ENCODE measurements at regions not wholly inside any gene's neighbourhood (a gene's known extent, or its start where the extent isn't known, plus 50 kb on each side); places are given as distances from the start of the nearest gene placed in this dataset.

DNA sequence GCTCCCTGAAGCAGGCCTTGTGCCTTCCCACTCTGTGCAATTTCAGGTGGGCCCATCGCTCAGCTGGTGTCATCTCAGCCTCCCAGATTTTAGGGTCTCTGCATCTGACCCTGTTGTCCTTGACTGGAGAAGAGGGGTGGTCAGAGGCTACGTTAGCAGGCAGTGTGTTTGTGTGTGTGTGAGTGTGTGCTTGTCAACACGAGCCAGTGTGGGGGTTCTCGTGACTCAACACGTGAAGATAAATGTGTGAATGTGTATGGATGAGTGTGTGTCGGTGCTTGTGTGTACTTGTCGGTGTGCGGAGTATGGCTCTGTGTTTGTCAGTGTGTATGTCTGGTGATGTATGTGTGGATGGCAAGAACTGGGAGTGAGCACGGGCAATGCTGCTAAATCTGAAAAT, 142.6 kb upstream of the KLF4 start:
- Histone ChIP-seq H2AFZ (ENCODE audit: low read length) (no peak overlapping the region), H4K20me1 (ENCODE audit: insufficient read depth, low read length, poor library complexity, severe bottlenecking) (no peaks in the 10 kb centered on the region), H3K9me3 (ENCODE audit: insufficient read depth, low read depth, low read length) (no peaks in the 10 kb centered on the region), H3K27me3 (ENCODE audit: insufficient read depth, low read length, poor library complexity, severe bottlenecking) (no peaks in the 10 kb centered on the region), H3K9me2 (replicated peaks; ENCODE audit: low read depth, low read length) (no peaks in the 10 kb centered on the region), H3K4me1 (ENCODE audit: insufficient read depth, low read length, poor library complexity, severe bottlenecking) (no peaks in the 10 kb centered on the region), H3K4me3 (ENCODE audit: low read length, poor library complexity, severe bottlenecking) (no peak overlapping the region), H3K79me2 (ENCODE audit: insufficient read depth, low read length) (no peaks in the 10 kb centered on the region), H3K36me3 (ENCODE audit: insufficient read depth, low read length) (no peaks in the 10 kb centered on the region), H3K9ac (ENCODE audit: low read depth, low read length, poor library complexity, severe bottlenecking) (no peak overlapping the region), H3F3A (ENCODE audit: low read depth) (no peaks in the 10 kb centered on the region), H3K4me2 (ENCODE audit: low read depth, low read length, poor library complexity, severe bottlenecking) (no peak overlapping the region)
- TF ChIP-seq EZH2phosphoT487 (IDR thresholded peaks at IDR 0.05; ENCODE audit: borderline replicate concordance) (no peak), CTCF (conservative IDR thresholded peaks at IDR 0.05; ENCODE audit: low read length) (no peak)

DNA sequence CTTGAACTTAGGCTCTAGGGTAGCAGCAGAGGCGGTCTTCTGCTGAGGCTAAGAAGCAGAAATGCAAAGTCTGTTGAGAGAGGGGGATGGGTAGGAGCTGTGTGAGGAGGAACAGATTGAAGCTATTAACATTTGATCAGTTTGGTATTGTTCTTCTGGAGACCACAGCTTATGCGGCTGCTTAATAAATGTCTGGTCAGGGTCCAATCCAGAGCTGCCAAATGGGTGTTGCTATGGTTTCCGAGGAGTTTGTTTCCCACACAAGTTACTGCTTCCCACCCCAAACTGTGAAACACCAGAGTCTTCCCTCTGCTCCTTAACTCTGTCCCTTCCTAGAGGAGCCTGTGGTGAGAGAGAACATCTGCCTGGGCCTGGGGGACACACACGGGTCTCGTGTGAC, 142.2 kb upstream of the KLF4 start:
- H3K9ac ChIP-seq (ENCODE audit: low read depth, low read length, poor library complexity, severe bottlenecking), result no peak overlapping the region
- H2AFZ ChIP-seq (ENCODE audit: low read length), result no peak overlapping the region
- H4K20me1 ChIP-seq (ENCODE audit: insufficient read depth, low read length, poor library complexity, severe bottlenecking), result no peaks in the 10 kb centered on the region
- H3K4me2 ChIP-seq (ENCODE audit: low read depth, low read length, poor library complexity, severe bottlenecking), result no peak overlapping the region
- no peaks in the 10 kb centered on the region for H3K27me3 ChIP-seq (ENCODE audit: insufficient read depth, low read length, poor library complexity, severe bottlenecking)
- no peaks in the 10 kb centered on the region for H3K4me1 ChIP-seq (ENCODE audit: insufficient read depth, low read length, poor library complexity, severe bottlenecking)
- no peaks in the 10 kb centered on the region for H3K9me2 ChIP-seq (replicated peaks; ENCODE audit: low read depth, low read length)
- no peaks in the 10 kb centered on the region; the same call in 1 of the 2 replicates for H3K9me3 ChIP-seq (ENCODE audit: insufficient read depth, low read depth, low read length)
- TF ChIP-seq EZH2phosphoT487 (IDR thresholded peaks at IDR 0.05; ENCODE audit: borderline replicate concordance), result no peak
- no peaks in the 10 kb centered on the region for H3K36me3 ChIP-seq (ENCODE audit: insufficient read depth, low read length)
- H3F3A ChIP-seq (ENCODE audit: low read depth), result no peaks in the 10 kb centered on the region
- no peaks in the 10 kb centered on the region for H3K79me2 ChIP-seq (ENCODE audit: insufficient read depth, low read length)
- no peak overlapping the region for H3K4me3 ChIP-seq (ENCODE audit: low read length, poor library complexity, severe bottlenecking)

DNA sequence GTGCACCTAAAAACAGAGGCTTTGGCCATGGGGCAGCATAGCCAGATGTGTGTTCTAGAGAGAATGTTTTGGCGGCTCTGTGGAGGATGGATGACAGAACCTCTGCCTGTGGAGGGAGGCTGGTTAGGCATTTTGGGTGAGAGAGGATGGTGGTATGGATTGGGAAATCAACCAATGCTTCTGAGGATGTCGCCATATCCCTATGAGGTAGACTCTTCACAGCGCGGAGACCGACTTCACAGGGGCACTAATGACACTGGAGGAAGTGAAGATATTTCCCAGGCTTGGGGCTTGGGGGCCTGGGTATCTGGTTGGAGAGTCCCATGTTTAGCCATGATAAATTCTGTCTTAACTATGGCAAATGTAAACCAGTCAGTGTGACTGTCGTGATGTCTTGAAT, 140.6 kb upstream of the KLF4 start:
- Histone ChIP-seq H3K4me2 (ENCODE audit: low read depth, low read length, poor library complexity, severe bottlenecking) (no peak overlapping the region), H3K27me3 (ENCODE audit: insufficient read depth, low read length, poor library complexity, severe bottlenecking) (no peaks in the 10 kb centered on the region), H3K4me1 (ENCODE audit: insufficient read depth, low read length, poor library complexity, severe bottlenecking) (no peaks in the 10 kb centered on the region), H2AFZ (ENCODE audit: low read length) (no peak overlapping the region), H4K20me1 (ENCODE audit: insufficient read depth, low read length, poor library complexity, severe bottlenecking) (no peaks in the 10 kb centered on the region), H3K4me3 (ENCODE audit: low read length, poor library complexity, severe bottlenecking) (no peak overlapping the region), H3K36me3 (ENCODE audit: insufficient read depth, low read length) (no peaks in the 10 kb centered on the region), H3K9me2 (replicated peaks; ENCODE audit: low read depth, low read length) (no peaks in the 10 kb centered on the region), H3K9ac (ENCODE audit: low read depth, low read length, poor library complexity, severe bottlenecking) (no peak overlapping the region), H3K9me3 (ENCODE audit: insufficient read depth, low read depth, low read length) (no peaks in the 10 kb centered on the region; the same call in 1 of the 2 replicates), H3F3A (ENCODE audit: low read depth) (no peaks in the 10 kb centered on the region), H3K79me2 (ENCODE audit: insufficient read depth, low read length) (no peaks in the 10 kb centered on the region)
- no peak for TF ChIP-seq EZH2phosphoT487 (IDR thresholded peaks at IDR 0.05; ENCODE audit: borderline replicate concordance)
- TF ChIP-seq CTCF (conservative IDR thresholded peaks at IDR 0.05; ENCODE audit: low read length), result no peak

GRCh38 chr9:107628444-107628843, 138.9 kb upstream of the KLF4 start:
- no peaks in the 10 kb centered on the region for H3K27me3 ChIP-seq (ENCODE audit: insufficient read depth, low read length, poor library complexity, severe bottlenecking)

More at GRCh38 chr9:107628444-107628843, 138.9 kb upstream of the KLF4 start:
- Histone ChIP-seq H3K4me3 (ENCODE audit: low read length, poor library complexity, severe bottlenecking) (no peak overlapping the region), H3K9me3 (ENCODE audit: insufficient read depth, low read depth, low read length) (no peaks in the 10 kb centered on the region; the same call in 1 of the 2 replicates), H3K4me2 (ENCODE audit: low read depth, low read length, poor library complexity, severe bottlenecking) (no peak overlapping the region), H2AFZ (ENCODE audit: low read length) (no peak overlapping the region), H4K20me1 (ENCODE audit: insufficient read depth, low read length, poor library complexity, severe bottlenecking) (no peaks in the 10 kb centered on the region), H3K9me2 (replicated peaks; ENCODE audit: low read depth, low read length) (no peaks in the 10 kb centered on the region), H3K4me1 (ENCODE audit: insufficient read depth, low read length, poor library complexity, severe bottlenecking) (no peaks in the 10 kb centered on the region), H3K9ac (ENCODE audit: low read depth, low read length, poor library complexity, severe bottlenecking) (no peak overlapping the region), H3K79me2 (ENCODE audit: insufficient read depth, low read length) (no peaks in the 10 kb centered on the region), H3K36me3 (ENCODE audit: insufficient read depth, low read length) (no peaks in the 10 kb centered on the region), H3F3A (ENCODE audit: low read depth) (no peaks in the 10 kb centered on the region)
- TF ChIP-seq CTCF (conservative IDR thresholded peaks at IDR 0.05; ENCODE audit: low read length) (no peak), EZH2phosphoT487 (IDR thresholded peaks at IDR 0.05; ENCODE audit: borderline replicate concordance) (no peak)

All from Loucy (cell line).